Thoracic aorta (tissue), 2 donors: ENCODE measurements at regions not wholly inside any gene's neighbourhood (a gene's known extent, or its start where the extent isn't known, plus 50 kb on each side); places are given as distances from the start of the nearest gene placed in this dataset.
"Not testable (repeated sequence)": the region's sequence is repeated elsewhere in the genome, so short reads cannot be mapped to it uniquely, and the experiment has no call there.

Experiments
- ATAC-seq: fragments of 150-250 bp; one replicate; pipeline ENCODE4 v1.8.0; 2017; ENCODE audit warnings: low read depth; ENCODE audit not compliant: insufficient number of reproducible peaks, low FRiP score
- DNase-seq: peaks from one replicate; pipeline ENCODE4 v3.0.0-alpha.2; 2020; ENCODE audit warnings: low spot score
- H3K27ac ChIP-seq, 2 donors: fragments of 200-600 bp; sonication (generic); 1 replicate in 1 of 2; 2 replicates in 1 of 2; pipeline ENCODE4 v1.5.1; 2016; ENCODE audit warnings: mild to moderate bottlenecking in 2 of 2, moderate library complexity in 2 of 2
- H3K27me3 ChIP-seq: fragments of 200-600 bp; sonication (generic); replicated peaks from 2 replicates; pipeline ENCODE4 v1.6.0; 2016; ENCODE audit warnings: mild to moderate bottlenecking; ENCODE audit not compliant: insufficient read depth
- H3K36me3 ChIP-seq: fragments of 200-600 bp; sonication (generic); one replicate; pipeline ENCODE4 v1.5.1; 2016
- H3K4me1 ChIP-seq, 2 donors: fragments of 200-600 bp; sonication (generic); 1 replicate in 1 of 2; 2 replicates in 1 of 2; pipeline versions ENCODE4 v1.5.1 to v1.6.0; 2016; ENCODE audit warnings: low read depth in 2 of 2, mild to moderate bottlenecking in 1 of 2; ENCODE audit not compliant: control insufficient read depth in 1 of 2
- H3K4me3 ChIP-seq: fragments of 200-600 bp; sonication (generic); 2 replicates; pipeline ENCODE4 v1.5.1; 2016; ENCODE audit warnings: mild to moderate bottlenecking
- H3K9me3 ChIP-seq: fragments of 200-600 bp; sonication (generic); 2 replicates; pipeline ENCODE4 v1.5.1; 2016
- CTCF ChIP-seq: fragments of 200-600 bp; sonication (generic); IDR thresholded peaks from one replicate; pipeline ENCODE4 v1.5.1; 2019; ENCODE audit warnings: antibody characterized with exemption

- no peaks in the 10 kb centered on the region for H3K9me3 ChIP-seq
- ATAC-seq = no peak
Observed at GRCh38 chr4:60396341-60397049, 803.6 kb upstream of the ADGRL3 start.

GRCh38 chr4:60400593-60400992 lies 799.5 kb upstream of the ADGRL3 start:
- Histone ChIP-seq H3K27me3 (no peaks in the 10 kb centered on the region), H3K4me3 (no peak overlapping the region), H3K27ac (no peak overlapping the region), H3K9me3 (no peaks in the 10 kb centered on the region), H3K36me3 (no peaks in the 10 kb centered on the region), H3K4me1 (no peaks in the 10 kb centered on the region)
- ATAC-seq = no peak
- no peak for TF ChIP-seq CTCF
- no peak for DNase-seq

More at GRCh38 chr4:60396341-60397049, 803.6 kb upstream of the ADGRL3 start:
- Histone ChIP-seq H3K4me1 (no peaks in the 10 kb centered on the region), H3K27ac (no peak overlapping the region), H3K4me3 (no peak overlapping the region), H3K36me3 (no peaks in the 10 kb centered on the region), H3K27me3 (no peaks in the 10 kb centered on the region)
- TF ChIP-seq CTCF = no peak
- DNase-seq = no peak

GRCh38 chr4:60404027-60404426 lies 796.1 kb upstream of the ADGRL3 start:
- Histone ChIP-seq H3K27ac (no peak overlapping the region), H3K27me3 (no peaks in the 10 kb centered on the region), H3K36me3 (no peaks in the 10 kb centered on the region), H3K9me3 (no peaks in the 10 kb centered on the region), H3K4me3 (no peak overlapping the region), H3K4me1 (peaks cover 3 to 6% of the 10 kb centered on the region in 2 donors)
- DNase-seq = no peak
- ATAC-seq = no peak
- TF ChIP-seq CTCF = no peak

- no peak for TF ChIP-seq CTCF
- no peak overlapping the region for H3K27ac ChIP-seq
- H3K4me3 ChIP-seq = no peak overlapping the region
- DNase-seq = no peak
- H3K4me1 ChIP-seq = no peaks in the 10 kb centered on the region
- H3K36me3 ChIP-seq = no peaks in the 10 kb centered on the region
- H3K27me3 ChIP-seq = no peaks in the 10 kb centered on the region
- H3K9me3 ChIP-seq = no peaks in the 10 kb centered on the region
- no peak for ATAC-seq
Observed at GRCh38 chr4:60422439-60422838, 777.7 kb upstream of the ADGRL3 start.

- not testable (repeated sequence) for ATAC-seq, DNase-seq, H3K27ac ChIP-seq, H3K36me3 ChIP-seq, H3K27me3 ChIP-seq, H3K4me1 ChIP-seq, H3K9me3 ChIP-seq, H3K4me3 ChIP-seq
Observed at GRCh38 chr4:60423573-60424184, 776.4 kb upstream of the ADGRL3 start.
